ENCODE measurements at regions not wholly inside any gene's neighbourhood (a gene's known extent, or its start where the extent isn't known, plus 50 kb on each side); places are given as distances from the start of the nearest gene placed in this dataset.
"Not testable (repeated sequence)": the region's sequence is repeated elsewhere in the genome, so short reads cannot be mapped to it uniquely, and the experiment has no call there.

- Histone ChIP-seq H3K9me3 (no peaks in the 10 kb centered on the region), H3K36me3 (no peaks in the 10 kb centered on the region), H3K4me3 (ENCODE audit: low read depth, low read length) (no peak overlapping the region), H3K4me1 (no peaks in the 10 kb centered on the region; the same call in 1 of the 2 replicates), H3K27me3 (no peaks in the 10 kb centered on the region)
- no peak for TF ChIP-seq CTCF (IDR thresholded peaks at IDR 0.05; ENCODE audit: low read depth, low read length)
- no peak for DNase-seq
Measured at GRCh38 chr7:68787566-68787965, 810.7 kb upstream of the AUTS2 start.

- H3K4me3 ChIP-seq (ENCODE audit: low read depth, low read length); H3K27me3 ChIP-seq; H3K36me3 ChIP-seq; DNase-seq; H3K4me1 ChIP-seq; H3K9me3 ChIP-seq: not testable (repeated sequence)
Measured at GRCh38 chr7:68788529-68788928, 809.7 kb upstream of the AUTS2 start.

- H3K36me3 ChIP-seq, result no peaks in the 10 kb centered on the region
- H3K27me3 ChIP-seq, result no peaks in the 10 kb centered on the region
- no peak overlapping the region for H3K4me3 ChIP-seq (ENCODE audit: low read depth, low read length)
- no peak for DNase-seq
- no peaks in the 10 kb centered on the region for H3K9me3 ChIP-seq
- no peaks in the 10 kb centered on the region; the same call in 1 of the 2 replicates for H3K4me1 ChIP-seq
- TF ChIP-seq CTCF (IDR thresholded peaks at IDR 0.05; ENCODE audit: low read depth, low read length), result no peak
Measured at GRCh38 chr7:68789597-68789996, 808.7 kb upstream of the AUTS2 start.

GRCh38 chr7:68792351-68792750 lies 805.9 kb upstream of the AUTS2 start:
- H3K4me1 ChIP-seq, result no peaks in the 10 kb centered on the region; the same call in 1 of the 2 replicates
- H3K9me3 ChIP-seq, result no peaks in the 10 kb centered on the region
- H3K36me3 ChIP-seq, result no peaks in the 10 kb centered on the region
- DNase-seq, result no peak
- no peaks in the 10 kb centered on the region for H3K27me3 ChIP-seq
- TF ChIP-seq CTCF (IDR thresholded peaks at IDR 0.05; ENCODE audit: low read depth, low read length), result no peak
- H3K4me3 ChIP-seq (ENCODE audit: low read depth, low read length), result no peak overlapping the region

- no peak for DNase-seq
- Histone ChIP-seq H3K4me3 (ENCODE audit: low read depth, low read length) (no peak overlapping the region), H3K4me1 (no peaks in the 10 kb centered on the region), H3K9me3 (no peaks in the 10 kb centered on the region), H3K36me3 (no peaks in the 10 kb centered on the region), H3K27me3 (no peaks in the 10 kb centered on the region; the same call in 1 of the 2 replicates)
- TF ChIP-seq CTCF (IDR thresholded peaks at IDR 0.05; ENCODE audit: low read depth, low read length), result no peak
Measured at GRCh38 chr7:68793513-68793912, 804.8 kb upstream of the AUTS2 start.

GRCh38 chr7:68800316-68800715 lies 798.0 kb upstream of the AUTS2 start:
- H3K27me3 ChIP-seq, result no peaks in the 10 kb centered on the region; the same call in 1 of the 2 replicates
- no peaks in the 10 kb centered on the region for H3K4me1 ChIP-seq
- DNase-seq, result no peak
- H3K36me3 ChIP-seq, result no peaks in the 10 kb centered on the region
- TF ChIP-seq CTCF (IDR thresholded peaks at IDR 0.05; ENCODE audit: low read depth, low read length), result no peak
- H3K9me3 ChIP-seq, result no peaks in the 10 kb centered on the region
- no peak overlapping the region for H3K4me3 ChIP-seq (ENCODE audit: low read depth, low read length)

GRCh38 chr7:68805159-68805558 lies 793.1 kb upstream of the AUTS2 start:
- DNase-seq, result no peak
- no peaks in the 10 kb centered on the region for H3K4me1 ChIP-seq
- TF ChIP-seq CTCF (IDR thresholded peaks at IDR 0.05; ENCODE audit: low read depth, low read length), result no peak
- no peak overlapping the region for H3K4me3 ChIP-seq (ENCODE audit: low read depth, low read length)
- H3K36me3 ChIP-seq, result no peaks in the 10 kb centered on the region
- H3K27me3 ChIP-seq, result no peaks in the 10 kb centered on the region
- no peaks in the 10 kb centered on the region for H3K9me3 ChIP-seq
